ENCODE measurements at regions not wholly inside any gene's neighbourhood (a gene's known extent, or its start where the extent isn't known, plus 50 kb on each side); places are given as distances from the start of the nearest gene placed in this dataset.
"Not testable (repeated sequence)": the region's sequence is repeated elsewhere in the genome, so short reads cannot be mapped to it uniquely, and the experiment has no call there.

- Mint-ChIP-seq H3K9me3 (no peaks in the 10 kb centered on the region), H3K4me1 (peaks cover 65% of the 10 kb centered on the region), H3K27me3 (ENCODE audit: low read depth, poor library complexity) (peaks cover 3% of the 10 kb centered on the region), H3K27ac (no peak overlapping the region), H3K36me3 (ENCODE audit: low read depth) (no peaks in the 10 kb centered on the region), H3K4me3 (no peak overlapping the region)
- TF ChIP-seq, protein P1, sequence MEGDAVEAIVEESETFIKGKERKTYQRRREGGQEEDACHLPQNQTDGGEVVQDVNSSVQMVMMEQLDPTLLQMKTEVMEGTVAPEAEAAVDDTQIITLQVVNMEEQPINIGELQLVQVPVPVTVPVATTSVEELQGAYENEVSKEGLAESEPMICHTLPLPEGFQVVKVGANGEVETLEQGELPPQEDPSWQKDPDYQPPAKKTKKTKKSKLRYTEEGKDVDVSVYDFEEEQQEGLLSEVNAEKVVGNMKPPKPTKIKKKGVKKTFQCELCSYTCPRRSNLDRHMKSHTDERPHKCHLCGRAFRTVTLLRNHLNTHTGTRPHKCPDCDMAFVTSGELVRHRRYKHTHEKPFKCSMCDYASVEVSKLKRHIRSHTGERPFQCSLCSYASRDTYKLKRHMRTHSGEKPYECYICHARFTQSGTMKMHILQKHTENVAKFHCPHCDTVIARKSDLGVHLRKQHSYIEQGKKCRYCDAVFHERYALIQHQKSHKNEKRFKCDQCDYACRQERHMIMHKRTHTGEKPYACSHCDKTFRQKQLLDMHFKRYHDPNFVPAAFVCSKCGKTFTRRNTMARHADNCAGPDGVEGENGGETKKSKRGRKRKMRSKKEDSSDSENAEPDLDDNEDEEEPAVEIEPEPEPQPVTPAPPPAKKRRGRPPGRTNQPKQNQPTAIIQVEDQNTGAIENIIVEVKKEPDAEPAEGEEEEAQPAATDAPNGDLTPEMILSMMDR (IDR thresholded peaks at IDR 0.05): no peak
- no peak for DNase-seq
Observed at GRCh38 chr2:67323209-67323991, 73.7 kb upstream of the ETAA1 start.

DNA sequence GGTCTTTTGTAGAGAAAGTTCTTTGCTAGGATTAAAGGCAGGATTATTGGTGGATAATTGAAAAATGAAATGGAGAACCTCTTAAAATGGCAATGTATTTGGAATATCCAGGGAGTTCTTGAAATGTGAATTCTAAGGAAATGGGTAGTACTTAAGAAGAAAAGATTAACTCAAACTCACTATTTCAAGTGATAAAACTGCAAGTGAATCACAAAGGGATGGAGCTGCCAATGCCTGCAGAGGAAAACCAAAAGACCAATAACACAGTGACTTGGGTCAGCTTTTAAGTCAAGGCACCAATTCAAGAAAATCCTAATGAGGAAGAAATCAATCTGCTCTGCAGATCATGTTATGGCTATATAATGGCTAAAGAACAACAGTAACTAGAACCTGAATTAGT, 67.6 kb upstream of the ETAA1 start:
- no peak overlapping the region for H3K27ac Mint-ChIP-seq
- H3K4me3 Mint-ChIP-seq: no peak overlapping the region
- no peak for DNase-seq
- no peaks in the 10 kb centered on the region for H3K9me3 Mint-ChIP-seq
- TF ChIP-seq, protein P1 (IDR thresholded peaks at IDR 0.05): no peak
- peaks cover 3% of the 10 kb centered on the region for H3K27me3 Mint-ChIP-seq (ENCODE audit: low read depth, poor library complexity)
- H3K4me1 Mint-ChIP-seq: peaks cover 23% of the 10 kb centered on the region
- H3K36me3 Mint-ChIP-seq (ENCODE audit: low read depth): peaks cover 4% of the 10 kb centered on the region

DNA sequence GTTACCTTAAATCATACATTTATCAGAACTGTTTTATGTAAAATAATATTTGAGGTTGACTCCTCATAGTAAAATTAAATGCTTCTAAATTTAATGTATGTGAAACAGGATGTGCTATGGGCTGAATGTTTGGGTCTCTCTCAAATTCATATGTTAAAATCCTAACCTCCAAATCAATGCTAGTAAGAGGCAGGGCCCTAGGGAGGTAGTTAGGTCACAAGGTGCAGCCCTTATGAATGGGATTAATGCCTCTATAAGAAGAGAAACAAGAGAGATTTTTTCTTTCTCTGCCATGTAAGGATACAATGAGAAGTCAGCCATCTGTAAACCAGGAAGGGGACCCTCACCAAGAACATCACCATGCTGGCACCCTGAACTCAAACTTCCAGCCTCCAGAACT, 67.2 kb upstream of the ETAA1 start:
- Mint-ChIP-seq H3K27me3 (ENCODE audit: low read depth, poor library complexity) (peaks cover 3% of the 10 kb centered on the region), H3K27ac (no peak overlapping the region), H3K4me3 (no peak overlapping the region), H3K4me1 (peaks cover 19% of the 10 kb centered on the region), H3K9me3 (no peaks in the 10 kb centered on the region), H3K36me3 (ENCODE audit: low read depth) (peaks cover 4% of the 10 kb centered on the region)
- DNase-seq: no peak
- TF ChIP-seq, protein P1 (IDR thresholded peaks at IDR 0.05): no peak

- not testable (repeated sequence) for H3K9me3 Mint-ChIP-seq; H3K27ac Mint-ChIP-seq; DNase-seq; H3K36me3 Mint-ChIP-seq (ENCODE audit: low read depth); H3K27me3 Mint-ChIP-seq (ENCODE audit: low read depth, poor library complexity); H3K4me3 Mint-ChIP-seq
- peaks cover 14% of the 10 kb centered on the region for H3K4me1 Mint-ChIP-seq
Observed at GRCh38 chr2:67331419-67332086, 65.6 kb upstream of the ETAA1 start.

- H3K9me3 Mint-ChIP-seq: no peaks in the 10 kb centered on the region
- H3K27ac Mint-ChIP-seq: no peak overlapping the region
- no peak for DNase-seq
- no peak overlapping the region for H3K4me3 Mint-ChIP-seq
- TF ChIP-seq, protein P1 (IDR thresholded peaks at IDR 0.05): no peak
- no peaks in the 10 kb centered on the region for H3K27me3 Mint-ChIP-seq (ENCODE audit: low read depth, poor library complexity)
- no peaks in the 10 kb centered on the region for H3K36me3 Mint-ChIP-seq (ENCODE audit: low read depth)
- peaks cover 5% of the 10 kb centered on the region for H3K4me1 Mint-ChIP-seq
Observed at GRCh38 chr2:67337903-67338302, 59.2 kb upstream of the ETAA1 start.

DNA sequence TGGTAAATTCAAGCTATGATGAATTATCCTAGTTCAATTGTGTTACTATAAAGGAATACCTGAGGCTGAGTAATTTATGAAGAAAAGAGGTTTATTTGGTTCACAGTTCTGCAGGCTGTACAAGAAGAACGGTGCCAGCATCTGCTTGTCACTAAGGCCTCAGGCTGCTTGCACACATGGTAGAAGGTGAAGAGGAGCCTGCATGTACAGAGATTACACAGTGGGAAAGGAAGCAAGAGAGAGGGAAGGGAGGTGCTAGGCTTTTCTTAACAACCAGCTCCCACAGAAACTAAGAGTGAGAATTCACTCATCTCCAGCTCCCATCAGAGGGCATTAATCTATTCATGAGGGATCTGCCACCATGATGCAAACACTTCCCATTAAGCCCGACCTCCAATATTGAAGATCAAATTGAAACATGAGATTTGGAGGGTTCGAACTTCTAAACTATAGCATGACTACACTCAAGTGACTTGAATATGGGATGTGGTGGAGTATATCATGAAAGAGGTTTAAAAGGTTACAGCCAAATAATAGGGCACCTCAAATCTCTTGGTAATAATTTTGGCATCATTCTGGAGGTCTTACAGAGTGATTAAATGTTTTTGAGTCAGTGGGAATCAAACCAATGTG, 58.4 kb upstream of the ETAA1 start:
- H3K4me3 Mint-ChIP-seq: no peak overlapping the region
- H3K9me3 Mint-ChIP-seq: no peaks in the 10 kb centered on the region
- TF ChIP-seq, protein P1 (IDR thresholded peaks at IDR 0.05): no peak
- DNase-seq: no peak
- no peak overlapping the region for H3K27ac Mint-ChIP-seq
- no peaks in the 10 kb centered on the region for H3K27me3 Mint-ChIP-seq (ENCODE audit: low read depth, poor library complexity)
- H3K36me3 Mint-ChIP-seq (ENCODE audit: low read depth): no peaks in the 10 kb centered on the region
- no peaks in the 10 kb centered on the region for H3K4me1 Mint-ChIP-seq

All from nephron progenitor cell (in vitro differentiated cells).